LNCAP (cell line): ENCODE measurements at regions not wholly inside any gene's neighbourhood (a gene's known extent, or its start where the extent isn't known, plus 50 kb on each side); places are given as distances from the start of the nearest gene placed in this dataset.

Experiments
- CTCF ChIP-seq: fragments of 450-650 bp; IDR thresholded peaks from 2 replicates; pipeline ENCODE4 v1.5.1; 2017; ENCODE audit warnings: mild to moderate bottlenecking

- no peak for TF ChIP-seq CTCF
Observed at GRCh38 chr6:84635081-84635761, 129.2 kb downstream of the TBX18 start.

- no peak for TF ChIP-seq CTCF
Observed at GRCh38 chr6:84633771-84634170, 130.6 kb downstream of the TBX18 start.

- TF ChIP-seq CTCF, result no peak
Observed at GRCh38 chr6:84625506-84625905, 138.9 kb downstream of the TBX18 start.

- no peak for TF ChIP-seq CTCF
Observed at GRCh38 chr6:84623956-84624680, 140.3 kb downstream of the TBX18 start.

GRCh38 chr6:84618836-84619235, 145.6 kb downstream of the TBX18 start:
- TF ChIP-seq CTCF, result no peak

GRCh38 chr6:84618046-84618752, 146.2 kb downstream of the TBX18 start:
- TF ChIP-seq CTCF, result no peak

GRCh38 chr6:84615987-84616386, 148.4 kb downstream of the TBX18 start:
- TF ChIP-seq CTCF, result no peak
